GM12864 (cell line): ENCODE measurements at regions not wholly inside any gene's neighbourhood (a gene's known extent, or its start where the extent isn't known, plus 50 kb on each side); places are given as distances from the start of the nearest gene placed in this dataset.
A peak's percentile ranks its signal among the peaks of the same experiment; 100 is the strongest.

ENCODE experiments used
- DNase-seq: peaks from one replicate; pipeline ENCODE4 v3.0.0-alpha.2; 2011; ENCODE audit warnings: low read depth
- H3K4me3 ChIP-seq: 2 replicates; pipeline ENCODE4 v1.5.1; 2011; ENCODE audit warnings: mild to moderate bottlenecking, low read depth, low read length, control low read depth
- TF ChIP-seq, protein P1 (sequence below): IDR thresholded peaks from 2 replicates; pipeline ENCODE4 v1.5.1; 2011; ENCODE audit warnings: low read depth, mild to moderate bottlenecking, moderate library complexity, low read length, control low read depth, inconsistent platforms; ENCODE audit errors: missing control alignments

DNA sequence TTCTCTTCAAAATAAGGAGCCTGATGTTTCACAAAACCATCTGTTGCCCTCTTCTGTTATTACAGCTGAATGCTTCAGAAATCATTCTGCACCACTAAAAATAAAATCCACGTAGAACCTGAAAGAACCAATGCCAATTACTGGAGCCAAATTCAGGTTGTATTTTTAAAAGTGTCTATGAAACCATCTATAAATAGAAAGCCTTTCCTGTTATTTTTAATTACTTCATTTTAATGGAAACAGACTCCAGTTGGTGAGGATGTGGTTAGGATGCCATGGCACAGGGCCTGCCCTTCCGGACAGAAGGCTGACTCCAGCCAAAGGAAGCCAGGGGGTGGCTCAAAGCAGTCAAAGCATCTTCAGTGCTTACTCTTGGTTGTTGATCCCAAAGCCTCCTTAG is 119.8 kb downstream of the TENT4A start:
- no peak for DNase-seq
- TF ChIP-seq, protein P1, sequence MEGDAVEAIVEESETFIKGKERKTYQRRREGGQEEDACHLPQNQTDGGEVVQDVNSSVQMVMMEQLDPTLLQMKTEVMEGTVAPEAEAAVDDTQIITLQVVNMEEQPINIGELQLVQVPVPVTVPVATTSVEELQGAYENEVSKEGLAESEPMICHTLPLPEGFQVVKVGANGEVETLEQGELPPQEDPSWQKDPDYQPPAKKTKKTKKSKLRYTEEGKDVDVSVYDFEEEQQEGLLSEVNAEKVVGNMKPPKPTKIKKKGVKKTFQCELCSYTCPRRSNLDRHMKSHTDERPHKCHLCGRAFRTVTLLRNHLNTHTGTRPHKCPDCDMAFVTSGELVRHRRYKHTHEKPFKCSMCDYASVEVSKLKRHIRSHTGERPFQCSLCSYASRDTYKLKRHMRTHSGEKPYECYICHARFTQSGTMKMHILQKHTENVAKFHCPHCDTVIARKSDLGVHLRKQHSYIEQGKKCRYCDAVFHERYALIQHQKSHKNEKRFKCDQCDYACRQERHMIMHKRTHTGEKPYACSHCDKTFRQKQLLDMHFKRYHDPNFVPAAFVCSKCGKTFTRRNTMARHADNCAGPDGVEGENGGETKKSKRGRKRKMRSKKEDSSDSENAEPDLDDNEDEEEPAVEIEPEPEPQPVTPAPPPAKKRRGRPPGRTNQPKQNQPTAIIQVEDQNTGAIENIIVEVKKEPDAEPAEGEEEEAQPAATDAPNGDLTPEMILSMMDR = no peak
- H3K4me3 ChIP-seq = no peak overlapping the region

- no peak overlapping the region for H3K4me3 ChIP-seq
- no peak for DNase-seq
- TF ChIP-seq, protein P1 = no peak
These were observed 120.2 kb downstream of the TENT4A start for GRCh38 chr5:6833406-6833805.

DNA sequence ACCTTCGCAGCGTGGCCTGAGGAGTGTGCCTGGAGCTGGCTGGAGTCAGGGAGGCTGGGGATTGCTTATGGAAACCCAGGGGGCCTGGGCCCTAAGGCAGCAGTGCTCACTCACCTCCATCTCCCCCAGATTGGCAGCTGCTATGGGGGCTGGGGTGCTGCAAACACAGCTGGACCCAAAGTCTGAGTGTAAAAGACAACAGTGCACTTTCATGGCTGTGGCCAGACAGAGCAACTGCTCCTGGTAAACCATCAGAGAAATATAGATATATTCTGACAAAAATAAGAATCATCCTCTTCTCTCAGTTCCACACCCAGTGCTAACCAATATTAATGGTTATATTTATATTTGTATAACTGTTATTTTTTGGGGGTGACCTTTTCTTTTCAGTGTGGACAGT is 123.9 kb downstream of the TENT4A start:
- TF ChIP-seq, protein P1 = no peak
- H3K4me3 ChIP-seq = no peak overlapping the region
- DNase-seq = no peak

DNA sequence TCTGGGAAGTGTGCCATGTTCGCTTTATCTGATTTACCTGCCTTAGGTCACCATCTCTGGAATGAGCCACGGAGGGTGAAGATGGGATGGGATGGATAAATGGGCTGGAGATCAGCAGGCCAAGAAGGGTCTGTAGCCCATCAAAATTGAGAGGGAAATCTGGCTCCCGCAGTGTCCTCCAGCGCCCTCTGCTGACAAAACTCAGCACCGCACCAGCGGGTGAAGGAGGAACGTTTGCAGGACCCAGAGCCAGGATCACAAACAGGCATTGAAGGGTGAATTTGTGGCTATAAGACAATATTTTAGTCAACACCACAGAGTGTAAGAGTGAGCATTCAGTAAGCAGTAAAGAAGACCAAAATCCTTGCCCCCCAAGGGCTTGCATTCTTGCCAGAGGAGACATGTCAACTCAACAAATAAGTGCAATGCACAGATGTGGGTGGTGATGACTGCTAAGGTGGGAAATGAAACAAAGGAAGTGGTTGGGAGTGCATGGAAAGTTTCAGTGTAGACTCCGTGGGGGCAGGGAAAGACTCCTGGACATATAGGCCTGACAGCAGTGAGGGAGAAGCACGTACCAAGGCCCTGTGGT is 124.4 kb downstream of the TENT4A start:
- H3K4me3 ChIP-seq = no peak overlapping the region
- no peak for DNase-seq
- TF ChIP-seq, protein P1 = peak; percentile 93

GRCh38 chr5:6838736-6839135 is 125.5 kb downstream of the TENT4A start:
- no peak for DNase-seq
- no peak overlapping the region for H3K4me3 ChIP-seq
- TF ChIP-seq, protein P1 = no peak

DNA sequence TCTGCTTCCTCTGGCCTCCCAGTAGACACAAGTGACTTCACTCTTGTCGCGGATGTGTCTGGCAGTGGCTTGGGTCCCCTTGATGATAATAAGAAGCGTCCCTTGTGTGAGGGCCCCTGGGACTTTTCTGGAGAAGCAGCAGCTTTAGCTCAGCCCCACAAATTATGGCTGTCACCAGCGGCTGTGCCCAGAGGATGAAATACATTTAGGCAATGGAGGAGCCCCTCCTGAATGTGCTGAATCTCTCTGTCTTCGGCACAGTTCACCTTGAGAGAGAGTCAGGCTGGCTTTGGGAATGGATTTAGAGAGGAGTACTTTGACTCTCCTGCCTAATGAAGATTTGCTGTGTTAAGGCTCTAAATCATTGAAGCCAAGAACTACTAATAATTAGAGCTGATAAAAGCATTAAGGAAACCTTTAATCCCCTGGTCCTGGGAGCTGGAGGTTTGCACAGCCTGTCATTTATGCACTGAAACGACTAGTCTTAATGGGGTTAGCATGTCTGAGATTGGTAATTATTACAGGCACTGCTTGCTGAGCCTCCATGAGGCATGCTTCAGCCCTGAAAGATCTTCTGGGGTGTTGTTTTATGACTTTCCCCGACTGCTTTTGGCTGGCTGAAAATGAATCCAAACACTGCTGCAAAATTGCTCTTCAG is 127.0 kb downstream of the TENT4A start:
- no peak for DNase-seq
- TF ChIP-seq, protein P1 = no peak
- no peak overlapping the region for H3K4me3 ChIP-seq

DNA sequence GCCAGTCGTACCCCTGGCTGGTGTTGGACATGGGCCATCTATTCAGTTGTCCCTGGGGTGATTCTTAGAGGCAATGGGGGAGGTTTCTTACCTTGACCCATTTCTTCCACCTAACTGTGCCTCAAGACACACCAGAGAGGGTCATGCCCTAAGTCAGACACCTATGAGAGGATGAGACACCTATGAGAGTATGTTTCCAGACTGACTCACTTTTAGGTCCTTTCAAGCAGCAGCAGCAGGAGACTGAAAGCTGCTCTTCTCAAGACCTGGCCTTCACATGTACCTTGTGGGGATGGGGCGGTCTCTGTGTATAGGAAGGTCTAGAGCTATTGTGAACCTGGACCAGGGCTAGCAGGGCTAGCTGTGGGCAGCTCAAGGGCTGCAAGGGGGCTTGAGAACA is 130.1 kb downstream of the TENT4A start:
- no peak for DNase-seq
- no peak overlapping the region for H3K4me3 ChIP-seq
- TF ChIP-seq, protein P1 = no peak
